ENCODE measurements at regions not wholly inside any gene's neighbourhood (a gene's known extent, or its start where the extent isn't known, plus 50 kb on each side); places are given as distances from the start of the nearest gene placed in this dataset.

- BruUV-seq (replicated peaks) = no TSS peak
- FAIRE-seq (no peak), DNase-seq (ENCODE audit: low read depth, low spot score) (no peak)
- peaks cover 29% of the 10 kb centered on the region for H3K4me1 ChIP-seq (ENCODE audit: control insufficient read depth, extremely low read depth, insufficient read depth, low read length)
- no peak overlapping the region for H3K9ac ChIP-seq (replicated peaks; ENCODE audit: extremely low read depth, insufficient read depth, low read length)
- H3K9me1 ChIP-seq (replicated peaks; ENCODE audit: control insufficient read depth, extremely low read depth, insufficient read depth, low read length) = no peaks in the 10 kb centered on the region
- no peaks in the 10 kb centered on the region for H3K27me3 ChIP-seq (ENCODE audit: control insufficient read depth in 2 of 2, insufficient read depth in 2 of 2, low read length in 2 of 2)
- H3K4me3 ChIP-seq (replicated peaks in 1 of 3; ENCODE audit: insufficient read depth in 1 of 3, low read depth in 1 of 3, low read length in 3 of 3) = no peak overlapping the region
- no peaks in the 10 kb centered on the region for H3K9me3 ChIP-seq (replicated peaks; ENCODE audit: control insufficient read depth, insufficient read depth, low read length)
- H3K27ac ChIP-seq (ENCODE audit: insufficient read depth, low read depth, low read length) = no peak overlapping the region
- no peak for TF ChIP-seq JUN (IDR thresholded peaks at IDR 0.05; ENCODE audit: borderline replicate concordance, insufficient read depth, insufficient read length, low read depth)
- no peak for TF ChIP-seq GATA2 (IDR thresholded peaks at IDR 0.05; ENCODE audit: insufficient read depth, insufficient read length, low read depth, low read length)
- TF ChIP-seq FOS (IDR thresholded peaks at IDR 0.05; ENCODE audit: borderline replicate concordance, insufficient read depth, low read length) = no peak
- TF ChIP-seq POLR2A (IDR thresholded peaks at IDR 0.05; ENCODE audit: low read depth, low read length) = no peak
- no peak for TF ChIP-seq MAX (IDR thresholded peaks at IDR 0.05; ENCODE audit: insufficient read depth, insufficient read length)
- no peak for TF ChIP-seq CTCF (IDR thresholded peaks at IDR 0.05; ENCODE audit: extremely low read depth in 1 of 2, insufficient read depth in 1 of 2, low read depth in 1 of 2, low read length in 2 of 2)
- TF ChIP-seq POLR2AphosphoS5 (IDR thresholded peaks at IDR 0.05; ENCODE audit: insufficient read depth, low read depth, low read length) = no peak
- intact Hi-C loops (cut with micrococcal nuclease) (loop anchor here (5.0 to 10.0 kb wide), 2 partner anchors 591 to 1107 kb away; partner anchors contain the start of gene LYSMD3), dilution Hi-C loops (cut with MboI; ENCODE audit: extremely low pct_ligation_motif_present, low sequenced_read_pairs) (no loop called here)
- no peak overlapping the region for H2AFZ ChIP-seq (ENCODE audit: low read depth, low read length)
- H3K4me2 ChIP-seq (ENCODE audit: insufficient read depth, low read length) = no peak overlapping the region
- H4K20me1 ChIP-seq (replicated peaks; ENCODE audit: control insufficient read depth, extremely low read depth, insufficient read depth, low read length) = no peaks in the 10 kb centered on the region
- ChIA-PET POLR2A (no interaction called here), CTCF (no interaction called here)
- no peaks in the 10 kb centered on the region for H3K79me2 ChIP-seq (ENCODE audit: control insufficient read depth, insufficient read depth, low read length)
- H3K36me3 ChIP-seq (ENCODE audit: control insufficient read depth in 2 of 2, extremely low read depth in 1 of 2, insufficient read depth in 2 of 2, low read length in 2 of 2) = no peaks in the 10 kb centered on the region
Measured at GRCh38 chr5:89934069-89934468, 475.5 kb downstream of the CETN3 start.

Measured in endothelial cell of umbilical vein (primary cell).